ENCODE measurements at regions not wholly inside any gene's neighbourhood (a gene's known extent, or its start where the extent isn't known, plus 50 kb on each side); places are given as distances from the start of the nearest gene placed in this dataset.

GRCh38 chr9:13001989-13002580, 227.3 kb downstream of the LURAP1L start:
- H3K27me3 ChIP-seq (ENCODE audit: insufficient read depth, low read depth, severe bottlenecking): no peaks in the 10 kb centered on the region
- no peak overlapping the region for H3K4me3 ChIP-seq (ENCODE audit: low read depth, low read length)
- no peak for DNase-seq
- TF ChIP-seq CTCF (IDR thresholded peaks at IDR 0.05; ENCODE audit: low read depth, low read length): no peak
- H3K9me3 ChIP-seq (ENCODE audit: severe bottlenecking): no peaks in the 10 kb centered on the region
- no peak overlapping the region for H3K27ac ChIP-seq
- no peaks in the 10 kb centered on the region for H3K36me3 ChIP-seq

DNA sequence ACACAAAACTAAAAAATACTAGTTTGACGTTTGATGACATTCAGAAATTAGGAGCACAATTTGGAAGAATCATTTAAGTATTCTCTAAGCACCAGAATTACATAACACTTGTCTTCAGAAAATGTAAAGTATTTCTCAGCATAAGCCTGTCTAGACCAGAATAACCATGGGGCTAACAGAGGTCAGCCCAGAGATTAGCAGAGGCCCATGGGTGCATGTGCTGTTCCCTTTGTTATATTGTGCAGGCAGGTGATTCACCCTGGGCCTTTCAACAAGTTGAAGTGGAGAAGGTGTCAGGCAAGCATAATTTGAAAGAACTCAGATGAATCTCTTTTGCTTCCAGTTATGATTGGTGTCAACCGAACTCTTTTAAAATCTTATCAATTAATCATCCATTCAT, 227.9 kb downstream of the LURAP1L start:
- peak; percentile 16 for DNase-seq
- no peak for TF ChIP-seq CTCF (IDR thresholded peaks at IDR 0.05; ENCODE audit: low read depth, low read length)
- H3K4me3 ChIP-seq (ENCODE audit: low read depth, low read length): no peak overlapping the region
- no peaks in the 10 kb centered on the region for H3K36me3 ChIP-seq
- H3K9me3 ChIP-seq (ENCODE audit: severe bottlenecking): no peaks in the 10 kb centered on the region
- H3K27ac ChIP-seq: no peak overlapping the region
- H3K27me3 ChIP-seq (ENCODE audit: insufficient read depth, low read depth, severe bottlenecking): no peaks in the 10 kb centered on the region

GRCh38 chr9:13009871-13010270, 235.1 kb downstream of the LURAP1L start:
- Histone ChIP-seq H3K4me3 (ENCODE audit: low read depth, low read length) (no peak overlapping the region), H3K27ac (no peak overlapping the region), H3K9me3 (ENCODE audit: severe bottlenecking) (no peaks in the 10 kb centered on the region), H3K36me3 (no peaks in the 10 kb centered on the region), H3K27me3 (ENCODE audit: insufficient read depth, low read depth, severe bottlenecking) (no peaks in the 10 kb centered on the region)
- DNase-seq: no peak
- TF ChIP-seq CTCF (IDR thresholded peaks at IDR 0.05; ENCODE audit: low read depth, low read length): no peak

DNA sequence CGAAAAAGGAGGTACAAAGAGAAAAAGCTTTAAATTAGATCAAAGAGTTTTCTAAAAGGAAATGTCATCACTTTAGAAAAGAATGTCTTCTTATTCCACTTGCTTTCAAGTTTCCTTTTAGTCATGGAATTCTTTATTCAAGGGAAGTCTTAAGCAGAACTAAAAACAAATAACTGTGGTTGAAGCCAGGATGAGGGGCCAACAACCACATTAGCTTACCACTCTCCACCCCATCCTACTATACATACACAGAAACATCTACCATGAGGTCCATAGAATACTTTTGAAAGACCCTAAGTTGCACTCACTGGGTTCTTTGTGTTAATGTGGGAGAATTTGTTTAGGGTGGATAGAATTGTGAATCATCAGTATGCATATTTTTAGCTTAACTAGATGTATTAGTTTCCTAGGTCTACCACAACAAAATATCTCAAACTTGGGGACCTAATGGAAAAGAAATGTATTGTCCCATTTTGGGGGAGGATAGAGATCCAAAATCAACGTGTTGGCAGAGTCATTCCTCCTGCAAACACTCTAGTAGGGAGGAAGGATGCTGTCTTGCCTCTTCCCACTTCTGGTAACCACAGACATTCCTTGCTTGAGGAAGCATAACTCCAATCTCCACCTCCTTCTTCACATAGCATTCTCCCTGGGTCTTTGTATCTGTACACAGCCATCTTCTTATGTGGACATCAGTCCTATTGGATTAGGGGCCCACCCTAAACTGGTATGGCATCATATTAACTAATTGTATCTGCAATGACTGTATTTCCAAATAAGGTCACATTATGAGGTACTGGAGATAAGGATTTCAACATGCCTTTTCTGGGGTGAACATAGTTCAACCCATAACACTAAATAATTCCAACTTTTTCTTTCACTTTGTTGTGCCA, 239.4 kb downstream of the LURAP1L start:
- Histone ChIP-seq H3K36me3 (no peaks in the 10 kb centered on the region), H3K27ac (no peak overlapping the region), H3K27me3 (ENCODE audit: insufficient read depth, low read depth, severe bottlenecking) (no peaks in the 10 kb centered on the region), H3K4me3 (ENCODE audit: low read depth, low read length) (no peak overlapping the region), H3K9me3 (ENCODE audit: severe bottlenecking) (no peaks in the 10 kb centered on the region)
- no peak for DNase-seq
- TF ChIP-seq CTCF (IDR thresholded peaks at IDR 0.05; ENCODE audit: low read depth, low read length): no peak

- Histone ChIP-seq H3K27ac (no peak overlapping the region), H3K27me3 (ENCODE audit: insufficient read depth, low read depth, severe bottlenecking) (no peaks in the 10 kb centered on the region), H3K4me3 (ENCODE audit: low read depth, low read length) (no peak overlapping the region), H3K36me3 (no peaks in the 10 kb centered on the region), H3K9me3 (ENCODE audit: severe bottlenecking) (no peaks in the 10 kb centered on the region)
- DNase-seq: no peak
- TF ChIP-seq CTCF (IDR thresholded peaks at IDR 0.05; ENCODE audit: low read depth, low read length): no peak
These were observed 242.4 kb downstream of the LURAP1L start for GRCh38 chr9:13017260-13017659.

All from WERI-Rb-1 (cell line).